ENCODE measurements at regions not wholly inside any gene's neighbourhood (a gene's known extent, or its start where the extent isn't known, plus 50 kb on each side); places are given as distances from the start of the nearest gene placed in this dataset.
"Not testable (repeated sequence)": the region's sequence is repeated elsewhere in the genome, so short reads cannot be mapped to it uniquely, and the experiment has no call there.

GRCh38 chr9:115850548-115851304, 302.9 kb upstream of the PAPPA start:
- no peaks in the 10 kb centered on the region for H3K27me3 Mint-ChIP-seq (ENCODE audit: unreplicated experiment)
- no TSS peak for BruUV-seq (replicated peaks)
- no peaks in the 10 kb centered on the region for H3K4me1 Mint-ChIP-seq (ENCODE audit: low read depth, unreplicated experiment)

DNA sequence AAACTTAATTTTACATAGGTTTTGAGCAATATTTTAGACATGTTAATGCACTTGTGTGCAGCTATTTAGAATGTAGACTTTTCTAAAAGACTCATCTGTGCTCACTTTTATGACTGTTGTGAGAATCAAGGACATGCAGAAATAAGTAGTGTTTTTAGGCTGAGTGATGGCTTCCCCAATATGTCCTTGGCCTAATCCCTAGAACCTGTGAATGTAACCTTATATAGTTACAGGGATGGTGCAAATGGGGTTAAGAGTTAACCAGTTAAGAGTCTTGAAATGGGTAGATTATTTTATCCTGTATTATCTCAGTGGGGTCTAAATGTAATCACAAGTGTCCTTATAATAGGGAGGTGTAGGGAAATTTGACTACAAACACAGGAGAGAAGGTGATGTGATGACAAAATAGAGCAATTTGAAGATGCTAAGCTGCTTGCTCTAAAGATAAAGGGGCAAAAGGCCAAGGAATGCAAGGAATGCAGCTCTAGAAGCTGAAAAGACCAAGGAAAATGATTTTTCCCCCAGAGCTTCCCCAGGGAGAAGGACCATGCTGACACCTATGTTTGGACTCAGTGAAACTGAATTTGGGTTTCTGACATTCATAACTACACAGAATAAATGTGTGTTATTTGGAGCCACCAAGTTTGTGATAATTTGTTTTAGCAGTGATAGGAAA, 298.0 kb upstream of the PAPPA start:
- BruUV-seq (replicated peaks), result no TSS peak
- Mint-ChIP-seq H3K9me3 (ENCODE audit: low read depth, unreplicated experiment) (peaks cover 3% of the 10 kb centered on the region), H3K36me3 (ENCODE audit: insufficient read depth, unreplicated experiment) (no peaks in the 10 kb centered on the region), H3K4me1 (ENCODE audit: low read depth, unreplicated experiment) (no peaks in the 10 kb centered on the region), H3K27ac (ENCODE audit: unreplicated experiment) (no peak overlapping the region), H3K4me3 (ENCODE audit: low read depth, unreplicated experiment) (no peak overlapping the region), H3K27me3 (ENCODE audit: unreplicated experiment) (no peaks in the 10 kb centered on the region)
- DNase-seq, result no peak
- CTCF ChIA-PET, result no interaction called here
- intact Hi-C loops (cut with micrococcal nuclease; ENCODE audit: unreplicated experiment), result no loop called here
- TF ChIP-seq, protein P1, sequence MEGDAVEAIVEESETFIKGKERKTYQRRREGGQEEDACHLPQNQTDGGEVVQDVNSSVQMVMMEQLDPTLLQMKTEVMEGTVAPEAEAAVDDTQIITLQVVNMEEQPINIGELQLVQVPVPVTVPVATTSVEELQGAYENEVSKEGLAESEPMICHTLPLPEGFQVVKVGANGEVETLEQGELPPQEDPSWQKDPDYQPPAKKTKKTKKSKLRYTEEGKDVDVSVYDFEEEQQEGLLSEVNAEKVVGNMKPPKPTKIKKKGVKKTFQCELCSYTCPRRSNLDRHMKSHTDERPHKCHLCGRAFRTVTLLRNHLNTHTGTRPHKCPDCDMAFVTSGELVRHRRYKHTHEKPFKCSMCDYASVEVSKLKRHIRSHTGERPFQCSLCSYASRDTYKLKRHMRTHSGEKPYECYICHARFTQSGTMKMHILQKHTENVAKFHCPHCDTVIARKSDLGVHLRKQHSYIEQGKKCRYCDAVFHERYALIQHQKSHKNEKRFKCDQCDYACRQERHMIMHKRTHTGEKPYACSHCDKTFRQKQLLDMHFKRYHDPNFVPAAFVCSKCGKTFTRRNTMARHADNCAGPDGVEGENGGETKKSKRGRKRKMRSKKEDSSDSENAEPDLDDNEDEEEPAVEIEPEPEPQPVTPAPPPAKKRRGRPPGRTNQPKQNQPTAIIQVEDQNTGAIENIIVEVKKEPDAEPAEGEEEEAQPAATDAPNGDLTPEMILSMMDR (IDR thresholded peaks at IDR 0.05; ENCODE audit: unreplicated experiment), result no peak

More at GRCh38 chr9:115850548-115851304, 302.9 kb upstream of the PAPPA start:
- no peak for DNase-seq
- TF ChIP-seq, protein P1 (IDR thresholded peaks at IDR 0.05; ENCODE audit: unreplicated experiment), result no peak
- Mint-ChIP-seq H3K4me3 (ENCODE audit: low read depth, unreplicated experiment) (no peak overlapping the region), H3K36me3 (ENCODE audit: insufficient read depth, unreplicated experiment) (no peaks in the 10 kb centered on the region), H3K27ac (ENCODE audit: unreplicated experiment) (no peak overlapping the region), H3K9me3 (ENCODE audit: low read depth, unreplicated experiment) (peaks cover 13% of the 10 kb centered on the region)
- intact Hi-C loops (cut with micrococcal nuclease; ENCODE audit: unreplicated experiment), result no loop called here
- CTCF ChIA-PET, result no interaction called here

DNA sequence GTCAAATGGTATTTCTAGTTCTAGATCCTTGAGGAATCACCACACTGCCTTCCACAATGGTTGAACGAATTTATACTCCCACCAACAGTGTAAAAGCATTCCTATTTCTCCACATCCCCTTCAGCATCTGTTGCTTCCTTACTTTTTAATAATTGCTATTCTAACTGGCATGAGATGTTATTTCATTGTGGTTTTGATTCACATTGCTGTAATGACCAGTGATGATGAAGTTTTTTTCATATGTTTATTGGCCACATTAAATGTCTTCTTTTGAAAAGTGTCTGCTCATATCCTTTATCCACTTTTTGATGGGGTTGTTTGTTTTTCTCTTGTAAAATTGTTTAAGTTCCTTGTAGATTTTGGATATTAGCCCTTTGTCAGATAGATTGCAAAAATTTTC, 295.2 kb upstream of the PAPPA start:
- CTCF ChIA-PET; intact Hi-C loops (cut with micrococcal nuclease; ENCODE audit: unreplicated experiment); H3K9me3 Mint-ChIP-seq (ENCODE audit: low read depth, unreplicated experiment); H3K4me3 Mint-ChIP-seq (ENCODE audit: low read depth, unreplicated experiment); H3K27ac Mint-ChIP-seq (ENCODE audit: unreplicated experiment); H3K27me3 Mint-ChIP-seq (ENCODE audit: unreplicated experiment); BruUV-seq (replicated peaks); H3K4me1 Mint-ChIP-seq (ENCODE audit: low read depth, unreplicated experiment); DNase-seq; H3K36me3 Mint-ChIP-seq (ENCODE audit: insufficient read depth, unreplicated experiment): not testable (repeated sequence)

- CTCF ChIA-PET, result no interaction called here
- BruUV-seq (replicated peaks), result no TSS peak
- Mint-ChIP-seq H3K36me3 (ENCODE audit: insufficient read depth, unreplicated experiment) (no peaks in the 10 kb centered on the region), H3K4me1 (ENCODE audit: low read depth, unreplicated experiment) (no peaks in the 10 kb centered on the region), H3K4me3 (ENCODE audit: low read depth, unreplicated experiment) (no peak overlapping the region), H3K9me3 (ENCODE audit: low read depth, unreplicated experiment) (no peaks in the 10 kb centered on the region), H3K27ac (ENCODE audit: unreplicated experiment) (no peak overlapping the region), H3K27me3 (ENCODE audit: unreplicated experiment) (no peaks in the 10 kb centered on the region)
- DNase-seq, result no peak
- intact Hi-C loops (cut with micrococcal nuclease; ENCODE audit: unreplicated experiment), result no loop called here
- TF ChIP-seq, protein P1 (IDR thresholded peaks at IDR 0.05; ENCODE audit: unreplicated experiment), result no peak
These were observed 291.6 kb upstream of the PAPPA start for GRCh38 chr9:115862021-115862420.

DNA sequence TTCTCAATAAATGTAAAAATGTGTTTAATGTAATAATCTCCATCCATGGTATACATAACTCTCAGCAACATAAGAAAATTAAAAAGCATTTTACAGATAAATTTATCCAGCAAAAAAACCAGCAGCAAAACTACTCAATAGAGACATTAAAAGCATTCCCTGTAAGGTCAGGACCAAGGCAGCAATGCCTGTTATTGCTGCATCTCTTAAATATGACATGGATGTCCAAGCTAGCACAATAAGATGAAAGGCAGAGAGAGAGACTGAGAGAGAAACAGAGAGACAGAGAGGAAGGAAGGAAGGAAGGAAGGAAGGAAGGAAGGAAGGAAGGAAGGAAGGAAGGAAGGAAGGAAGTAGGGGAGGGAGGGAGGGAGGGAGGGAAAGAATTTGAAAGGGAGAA, 289.0 kb upstream of the PAPPA start:
- H3K4me3 Mint-ChIP-seq (ENCODE audit: low read depth, unreplicated experiment), result no peak overlapping the region
- no peaks in the 10 kb centered on the region for H3K4me1 Mint-ChIP-seq (ENCODE audit: low read depth, unreplicated experiment)
- BruUV-seq (replicated peaks), result no TSS peak
- no peaks in the 10 kb centered on the region for H3K27me3 Mint-ChIP-seq (ENCODE audit: unreplicated experiment)
- H3K27ac Mint-ChIP-seq (ENCODE audit: unreplicated experiment), result no peak overlapping the region
- H3K9me3 Mint-ChIP-seq (ENCODE audit: low read depth, unreplicated experiment), result no peaks in the 10 kb centered on the region
- CTCF ChIA-PET, result no interaction called here
- TF ChIP-seq, protein P1 (IDR thresholded peaks at IDR 0.05; ENCODE audit: unreplicated experiment), result no peak
- H3K36me3 Mint-ChIP-seq (ENCODE audit: insufficient read depth, unreplicated experiment), result no peaks in the 10 kb centered on the region
- DNase-seq, result no peak
- intact Hi-C loops (cut with micrococcal nuclease; ENCODE audit: unreplicated experiment), result no loop called here

Data from Calu3 (cell line).